ENCODE measurements at regions not wholly inside any gene's neighbourhood (a gene's known extent, or its start where the extent isn't known, plus 50 kb on each side); places are given as distances from the start of the nearest gene placed in this dataset.
"Not testable (repeated sequence)": the region's sequence is repeated elsewhere in the genome, so short reads cannot be mapped to it uniquely, and the experiment has no call there.

GRCh38 chr5:36744773-36745589 is 131.6 kb upstream of the NIPBL start:
- Histone ChIP-seq H3K9me3 (no peaks in the 10 kb centered on the region), H3K4me3 (peak overlapping the region; percentile 16 to 52 (median 49)), H3K36me3 (no peaks in the 10 kb centered on the region), H3K4me1 (peaks cover 4 to 41% (median 25%) of the 10 kb centered on the region in 3 donors), H3K27ac (peak overlapping the region; percentile 69 to 93 (median 83)), H3K27me3 (no peaks in the 10 kb centered on the region)
- FAIRE-seq (no peak), ATAC-seq (peak; percentile 79 to 89 (median 84)), DNase-seq (peak; percentile 89 to 96 (median 94))
- WGBS, 2 donors, result 0% methylated on average over 47 to 50 of the region's 50 CpGs
- intact Hi-C loops (cut with DNase I), result loop anchor here in 2 of 3 donors (5.0 to 10.0 kb wide), 2 partner anchors 130 to 132 kb away; partner anchors contain the start of gene NIPBL (in 2 of the 2)
- TF ChIP-seq CTCF (IDR thresholded peaks at IDR 0.05), result peak in 2 of 4 donors; percentile 5 to 54

GRCh38 chr5:36747794-36748193 is 128.8 kb upstream of the NIPBL start:
- not testable (repeated sequence) for DNase-seq, H3K36me3 ChIP-seq, ATAC-seq, H3K4me3 ChIP-seq, FAIRE-seq, H3K27ac ChIP-seq, H3K27me3 ChIP-seq, H3K9me3 ChIP-seq
- 99 to 100% methylated on average over 3 of the region's 4 CpGs for whole genome bisulfite sequencing, 2 donors
- peaks cover 0 to 23% (median 17%) of the 10 kb centered on the region in 3 donors for H3K4me1 ChIP-seq
- intact Hi-C loops (cut with DNase I), result loop anchor here in 2 of 3 donors (5.0 to 10.0 kb wide), 2 partner anchors 127 to 130 kb away; partner anchors contain the start of gene NIPBL (in 2 of the 2)

GRCh38 chr5:36751886-36752285 is 124.7 kb upstream of the NIPBL start:
- intact Hi-C loops (cut with DNase I), result no loop called here
- FAIRE-seq (no peak), DNase-seq (no peak), ATAC-seq (no peak)
- Histone ChIP-seq H3K36me3 (no peaks in the 10 kb centered on the region), H3K9me3 (no peaks in the 10 kb centered on the region), H3K4me1 (peaks cover 0 to 2% (median 0%) of the 10 kb centered on the region in 3 donors), H3K4me3 (no peak overlapping the region), H3K27ac (no peak overlapping the region), H3K27me3 (no peaks in the 10 kb centered on the region)
- peak in 1 of 4 donors; percentile 8 for TF ChIP-seq CTCF (IDR thresholded peaks at IDR 0.05)
- WGBS, 2 donors, result 96 to 97% methylated on average over 1 of the region's 1 CpG

- TF ChIP-seq CTCF (IDR thresholded peaks at IDR 0.05), result no peak
- no peak overlapping the region for H3K27ac ChIP-seq
- no peaks in the 10 kb centered on the region for H3K4me1 ChIP-seq
- intact Hi-C loops (cut with DNase I), result no loop called here
- no peaks in the 10 kb centered on the region for H3K9me3 ChIP-seq
- no peaks in the 10 kb centered on the region for H3K27me3 ChIP-seq
- no peak for ATAC-seq
- DNase-seq, result no peak
- WGBS, 2 donors, result 63% methylated on average over 3 of the region's 3 CpGs
- no peaks in the 10 kb centered on the region for H3K36me3 ChIP-seq
- no peak overlapping the region for H3K4me3 ChIP-seq
- FAIRE-seq, result no peak
These were observed 121.2 kb upstream of the NIPBL start for GRCh38 chr5:36755342-36755741.

- H3K36me3 ChIP-seq, result no peaks in the 10 kb centered on the region
- whole genome bisulfite sequencing, 2 donors, result 72 to 94% methylated on average over 1 of the region's 1 CpG
- H3K4me1 ChIP-seq, result no peaks in the 10 kb centered on the region
- no peaks in the 10 kb centered on the region for H3K9me3 ChIP-seq
- intact Hi-C loops (cut with DNase I), result no loop called here
- H3K27ac ChIP-seq, result no peak overlapping the region
- no peak overlapping the region for H3K4me3 ChIP-seq
- no peak for ATAC-seq
- no peak for FAIRE-seq
- TF ChIP-seq CTCF (IDR thresholded peaks at IDR 0.05), result no peak
- H3K27me3 ChIP-seq, result no peaks in the 10 kb centered on the region
- DNase-seq, result no peak
These were observed 120.6 kb upstream of the NIPBL start for GRCh38 chr5:36755920-36756488.

All from pancreas (tissue), 10 donors.